HUDEP-2 (cell line): ENCODE measurements at regions not wholly inside any gene's neighbourhood (a gene's known extent, or its start where the extent isn't known, plus 50 kb on each side); places are given as distances from the start of the nearest gene placed in this dataset.

Experiments used
- DNase-seq, 76 experiments: peaks; one replicate each; lab custom pipeline; 2025; ENCODE audit not compliant: unreplicated experiment in 76 of 76; lab: John Stamatoyannopoulos, UW

DNA sequence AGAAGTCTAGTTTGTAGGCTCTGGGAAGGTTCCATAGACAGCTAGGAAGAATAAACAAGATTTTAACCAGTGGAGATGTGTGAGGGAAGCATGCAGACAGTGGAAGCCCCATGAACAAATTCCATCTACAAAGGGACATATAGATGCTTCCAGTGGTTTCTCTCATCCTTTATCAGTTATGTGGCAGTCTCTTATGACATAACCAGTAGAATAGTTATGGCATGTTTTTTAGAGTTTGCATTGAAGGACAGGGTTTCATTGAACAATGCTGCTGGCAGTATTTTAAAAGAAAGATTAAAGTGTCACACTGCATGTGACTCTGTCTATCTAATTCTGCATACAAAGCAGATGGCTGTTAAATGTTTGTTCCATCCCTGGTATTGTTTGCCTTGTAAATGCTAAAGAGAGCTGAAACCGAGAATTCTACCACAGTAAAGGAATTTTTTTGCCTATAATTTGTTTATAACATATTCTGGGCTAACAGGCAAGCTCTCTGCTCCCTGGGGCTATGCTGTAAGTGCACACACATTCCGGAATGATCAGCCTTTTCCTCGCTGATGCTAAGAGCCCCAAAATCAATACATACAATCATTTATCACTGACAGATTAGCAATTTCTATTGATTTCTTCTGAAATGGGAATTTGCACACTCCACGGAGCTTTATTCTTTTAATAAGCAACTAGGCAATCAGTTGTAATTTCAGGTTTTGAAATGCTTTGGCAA is 76.8 kb upstream of the PELI1 start:
- no peak for DNase-seq

DNA sequence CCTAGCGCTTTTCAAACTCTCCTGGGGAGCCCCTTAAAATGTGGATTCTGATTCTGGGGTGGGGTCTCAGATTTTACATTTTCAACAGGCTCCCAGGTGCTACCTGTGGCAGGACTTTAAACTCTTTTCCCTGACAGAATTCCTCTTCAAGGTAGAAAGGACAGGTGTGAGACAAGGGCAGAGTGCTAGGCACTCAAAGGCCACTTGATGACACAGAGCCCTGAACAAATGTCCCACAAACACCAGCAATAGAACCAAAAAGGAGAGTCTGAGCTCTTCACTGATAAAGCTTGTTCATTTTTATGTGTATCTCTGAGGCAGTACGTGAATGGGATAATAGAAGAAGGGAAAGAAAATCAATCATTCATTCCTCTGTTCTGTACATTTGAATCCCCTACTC is 77.7 kb upstream of the PELI1 start:
- DNase-seq = no peak

DNA sequence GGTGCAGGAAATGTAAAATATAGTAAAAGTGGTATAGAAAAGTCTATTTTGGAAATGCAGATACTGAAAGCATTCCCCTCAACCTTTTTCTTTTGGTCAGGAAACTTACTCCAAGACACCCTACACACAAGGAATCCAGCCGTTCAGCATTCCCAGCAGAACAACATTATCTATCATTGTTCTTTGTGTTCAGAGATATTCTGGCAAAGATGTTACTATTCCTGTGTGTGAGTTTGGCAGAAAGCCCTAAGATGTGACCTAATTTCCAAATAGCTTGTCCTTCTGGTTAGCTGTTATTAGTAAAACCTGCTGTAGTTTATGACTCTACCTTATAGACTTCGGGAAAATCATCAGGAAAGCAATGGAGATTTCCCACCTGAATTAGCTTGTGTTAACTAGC is 78.1 kb upstream of the PELI1 start:
- DNase-seq = no peak

DNA sequence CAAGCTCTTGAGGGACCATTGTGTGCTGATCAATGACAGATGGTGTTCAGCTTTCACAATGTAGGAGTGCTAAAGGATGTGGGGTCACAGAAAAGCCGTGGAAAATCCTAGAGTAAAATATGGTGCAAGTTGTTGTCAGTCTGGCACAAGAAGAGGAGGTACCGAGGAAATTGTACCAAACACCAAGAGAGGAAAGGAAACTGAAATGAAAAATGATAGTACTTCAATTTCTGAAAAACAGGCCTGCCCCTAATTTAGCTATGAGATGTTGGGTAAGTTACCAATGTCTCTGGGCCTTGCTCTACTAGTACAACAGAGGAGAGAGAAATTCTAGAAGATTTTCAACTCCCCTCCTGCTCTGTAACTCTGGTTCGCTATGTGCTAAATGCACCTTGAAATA is 78.8 kb upstream of the PELI1 start:
- no peak for DNase-seq

DNA sequence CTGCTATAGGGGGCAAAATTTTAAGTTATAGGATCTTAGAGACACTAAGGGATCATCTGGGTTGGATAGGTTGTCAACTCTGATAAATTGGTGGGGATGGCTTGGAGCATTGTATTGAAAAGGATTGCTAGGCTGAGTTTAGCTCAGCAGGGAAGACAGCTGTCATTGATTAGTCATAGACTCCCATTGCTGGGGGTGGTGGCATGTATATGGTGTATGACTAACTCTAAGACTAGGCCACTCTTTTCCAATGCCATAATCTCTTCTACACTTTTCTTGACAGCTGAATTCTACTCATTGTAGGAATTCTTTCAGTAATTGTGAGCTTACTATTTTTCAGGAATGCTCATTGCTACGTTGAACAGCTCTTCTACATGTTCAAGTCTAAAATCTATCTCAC is 81.3 kb upstream of the PELI1 start:
- no peak for DNase-seq

DNA sequence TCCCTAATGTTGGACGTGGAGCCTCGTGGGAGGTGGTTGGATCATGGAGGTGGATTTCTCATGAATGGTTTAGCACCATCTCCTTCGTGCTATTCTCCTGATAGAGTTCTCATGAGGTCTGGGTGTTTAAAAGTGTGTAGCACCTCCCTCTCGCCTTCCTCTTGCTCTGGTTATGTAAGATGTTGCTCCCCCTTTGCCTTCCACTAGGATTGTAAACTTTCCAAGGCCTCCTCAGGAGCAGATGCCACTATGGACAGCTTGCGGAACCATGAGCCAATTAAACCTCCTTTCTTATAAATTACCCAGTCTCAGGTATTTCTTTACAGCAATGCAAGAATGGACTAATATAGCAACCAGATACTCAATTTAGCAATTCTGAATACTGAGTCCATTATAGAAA is 82.4 kb upstream of the PELI1 start:
- no peak for DNase-seq

DNA sequence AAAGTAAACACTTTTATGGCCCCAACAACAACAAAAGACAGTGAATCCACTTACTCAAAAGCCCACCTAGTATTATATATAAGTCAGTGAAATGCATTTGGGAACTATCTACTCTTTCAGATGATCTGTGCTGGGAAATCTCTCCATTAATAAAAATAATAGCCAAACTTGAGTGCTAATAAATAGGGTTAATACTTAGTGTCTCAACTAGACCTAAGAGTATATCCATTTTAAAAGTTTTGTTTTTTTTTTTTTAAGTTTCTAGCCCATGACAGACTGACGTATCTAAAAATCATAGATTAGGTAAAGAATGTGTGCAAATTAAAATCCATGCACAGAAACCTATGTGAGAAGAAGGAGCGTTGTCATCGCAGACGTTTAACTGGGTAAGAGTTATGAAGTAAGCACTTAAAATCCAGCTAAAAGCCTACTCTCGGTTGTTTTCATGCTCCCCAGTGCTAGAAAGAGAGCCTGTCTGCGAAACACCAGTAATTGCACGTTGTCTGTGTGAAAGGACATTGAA is 83.4 kb upstream of the PELI1 start:
- DNase-seq = no peak

DNA sequence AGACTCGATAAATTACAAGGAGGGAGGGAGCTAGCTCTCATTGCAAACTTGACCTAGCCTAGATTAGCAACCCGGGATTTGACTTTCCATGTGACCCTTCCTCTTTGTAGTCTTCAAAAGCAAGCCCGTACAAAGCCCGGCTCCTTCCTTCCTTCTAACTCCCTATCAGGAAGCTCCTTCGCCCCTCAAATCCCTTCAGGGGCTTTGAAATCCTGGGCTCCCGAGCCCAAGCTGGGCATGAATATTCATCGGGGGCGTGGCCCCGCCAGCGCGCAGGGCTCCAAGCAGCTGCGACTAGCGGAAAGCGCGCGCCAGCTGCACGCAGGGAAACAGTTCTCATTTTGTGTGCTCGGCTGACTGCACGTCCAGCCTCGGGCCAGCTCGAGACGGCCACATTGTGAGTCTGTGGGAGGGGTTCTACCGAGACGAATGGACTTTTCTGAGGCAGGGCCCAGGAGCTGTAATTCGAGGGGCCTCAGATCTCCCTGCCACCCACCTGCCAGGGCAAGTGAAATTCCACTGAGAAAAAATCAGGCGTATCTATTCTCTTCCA is 84.0 kb upstream of the PELI1 start:
- peak in 2 of 76 experiments; percentile 2 to 4 for DNase-seq

DNA sequence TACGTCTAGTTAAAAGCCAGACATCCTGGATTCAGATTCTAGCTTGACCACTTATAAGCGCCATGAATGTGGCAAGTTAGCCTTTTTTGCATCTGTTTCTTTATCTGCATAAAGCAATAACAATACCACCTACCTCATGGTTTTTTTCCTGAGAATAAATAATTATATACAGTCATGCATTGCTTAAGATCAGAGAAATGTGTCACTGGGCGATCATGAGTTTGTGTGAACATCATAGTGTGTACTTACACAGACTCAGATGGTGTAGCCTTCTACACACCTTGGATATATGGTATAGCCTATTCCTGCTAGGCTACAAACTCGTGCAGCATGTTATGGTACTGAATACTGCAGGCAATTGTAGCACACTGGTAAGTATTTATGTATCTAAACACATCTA is 84.7 kb upstream of the PELI1 start:
- DNase-seq = no peak

DNA sequence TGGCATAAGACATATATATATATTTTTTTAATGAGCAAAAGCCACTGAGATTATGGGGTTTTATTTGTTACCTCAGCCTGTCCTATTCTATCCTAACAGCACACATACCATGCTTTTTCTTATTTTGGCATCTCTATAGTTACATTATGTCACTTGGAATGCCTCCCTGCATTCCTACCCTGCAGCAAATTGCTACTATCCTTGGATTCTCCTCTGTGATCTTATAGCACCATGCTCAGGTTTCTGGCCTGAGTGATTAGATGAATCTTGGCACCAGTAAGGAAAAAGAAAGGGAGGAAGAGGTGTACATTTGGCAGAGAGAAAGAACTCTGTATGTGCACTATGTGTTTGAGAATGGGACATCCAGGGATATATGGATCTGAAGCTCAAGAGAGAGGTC is 86.3 kb upstream of the PELI1 start:
- DNase-seq = no peak

DNA sequence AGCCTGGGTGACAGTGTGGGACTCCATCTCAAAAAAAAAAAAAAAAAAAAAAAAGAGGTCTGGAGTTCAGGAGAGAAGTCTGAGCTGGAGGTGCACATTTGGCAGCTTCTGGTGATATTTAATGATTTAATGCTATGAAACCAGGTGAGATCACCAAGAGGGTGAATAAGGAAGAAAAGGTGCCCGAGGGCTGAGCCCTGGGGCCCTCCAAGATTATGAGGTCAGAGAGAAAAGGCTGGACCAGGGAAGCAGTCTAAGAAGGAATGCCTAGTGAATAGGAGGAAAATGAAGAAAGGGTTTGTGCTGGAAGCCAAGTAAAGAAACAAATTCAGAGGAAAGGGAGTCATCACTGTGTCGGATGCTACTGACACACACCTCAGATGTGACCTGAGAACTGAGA is 88.0 kb upstream of the PELI1 start:
- no peak for DNase-seq

DNA sequence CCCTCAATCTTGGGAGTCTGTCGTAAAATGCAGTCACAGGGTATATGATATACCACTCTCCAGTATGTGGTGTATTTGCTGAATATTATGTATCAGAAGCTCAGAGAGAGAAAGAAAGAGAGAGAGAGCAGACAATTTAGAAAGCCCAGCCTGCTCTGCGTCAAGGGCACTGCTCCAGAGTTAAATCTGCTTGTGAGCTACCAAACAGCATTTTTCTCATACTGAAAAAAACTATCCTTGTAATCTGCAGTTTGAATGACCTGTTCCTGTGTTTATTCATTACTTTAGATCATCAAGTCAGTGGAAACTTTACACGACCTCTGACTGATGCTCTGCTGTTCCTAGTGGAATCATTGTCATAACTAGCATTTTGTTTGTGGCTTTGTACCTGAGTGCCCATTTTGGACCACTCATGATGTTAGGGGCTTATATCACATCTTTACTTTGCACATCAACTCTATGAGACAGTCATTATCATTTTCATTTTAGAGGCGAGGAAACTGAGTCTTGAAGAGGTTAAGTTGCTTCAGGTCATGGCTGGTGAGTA is 89.2 kb upstream of the PELI1 start:
- no peak for DNase-seq

DNA sequence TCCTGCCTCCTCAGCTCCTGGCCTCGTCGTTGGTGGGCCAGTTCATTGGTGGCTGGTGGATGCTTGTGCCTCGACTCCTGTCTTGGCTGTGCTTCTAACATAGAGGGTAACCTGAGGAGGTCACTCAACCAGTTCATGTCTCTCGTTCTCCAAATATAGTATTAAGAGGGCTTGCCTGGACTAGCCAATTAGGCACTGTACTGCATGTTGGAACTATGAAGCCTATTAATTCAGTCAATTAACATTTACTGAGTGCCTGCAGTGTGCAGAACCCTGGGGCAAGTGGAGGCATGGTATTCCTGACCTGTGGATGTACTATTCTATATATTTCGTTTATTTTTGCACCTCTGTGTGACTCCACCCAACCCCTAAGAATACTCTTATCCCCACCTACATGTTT is 89.9 kb upstream of the PELI1 start:
- no peak for DNase-seq

DNA sequence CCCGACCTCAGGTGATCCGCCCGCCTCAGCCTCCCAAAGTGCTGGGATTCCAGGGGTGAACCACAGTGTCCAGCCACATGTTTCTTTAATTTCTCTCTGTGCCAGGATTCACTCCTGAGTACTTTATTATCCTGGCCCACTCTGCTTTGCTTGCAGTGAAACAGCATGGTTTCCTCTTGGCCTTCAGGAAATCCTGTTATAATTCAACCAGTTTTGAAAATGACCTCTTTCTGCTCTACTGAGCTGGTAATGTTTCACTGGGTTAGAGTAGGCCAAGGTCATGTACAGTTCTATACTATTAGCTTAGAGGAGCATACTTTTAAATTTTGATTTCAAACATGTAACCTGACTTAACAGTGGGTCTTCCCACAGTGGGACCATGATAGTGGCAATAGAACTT is 90.6 kb upstream of the PELI1 start:
- DNase-seq = no peak

DNA sequence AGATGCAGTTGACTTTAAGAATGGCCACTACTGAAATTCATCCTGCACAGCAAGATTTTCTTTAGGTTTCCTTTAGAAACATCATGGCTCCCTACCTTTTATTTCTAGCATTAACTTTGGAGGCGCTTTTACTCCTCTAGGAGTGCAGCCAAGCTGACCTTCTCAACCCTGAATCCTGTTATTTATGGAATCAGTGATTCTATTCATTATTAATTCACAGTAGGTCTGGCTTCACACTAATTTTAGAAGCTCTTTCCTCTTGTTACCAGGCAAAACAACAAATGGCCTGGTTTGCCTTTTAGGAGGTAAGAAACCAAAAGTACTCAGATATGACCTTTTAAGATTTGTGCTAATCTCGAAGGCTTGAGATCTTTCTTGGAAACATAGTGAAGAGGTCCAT is 93.0 kb upstream of the PELI1 start:
- DNase-seq = no peak

DNA sequence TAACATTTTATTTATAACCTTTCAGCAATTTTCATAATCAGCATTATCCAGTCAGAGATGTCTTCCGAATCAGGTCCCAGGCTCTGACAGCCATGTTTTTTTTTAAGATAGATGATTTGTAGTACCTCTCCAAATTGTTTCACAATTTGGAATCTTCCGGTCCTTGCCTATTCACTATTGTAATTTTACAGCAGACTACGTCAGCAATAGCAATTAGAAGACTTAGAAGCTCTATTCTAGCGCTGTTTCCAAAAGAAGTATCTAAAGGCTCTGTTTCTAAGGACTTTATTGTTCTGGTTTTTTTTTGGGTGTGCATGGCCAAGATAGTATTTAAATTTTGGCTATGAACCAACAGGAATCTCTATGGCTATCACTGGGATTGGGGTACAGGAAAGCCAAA is 94.6 kb upstream of the PELI1 start:
- no peak for DNase-seq

DNA sequence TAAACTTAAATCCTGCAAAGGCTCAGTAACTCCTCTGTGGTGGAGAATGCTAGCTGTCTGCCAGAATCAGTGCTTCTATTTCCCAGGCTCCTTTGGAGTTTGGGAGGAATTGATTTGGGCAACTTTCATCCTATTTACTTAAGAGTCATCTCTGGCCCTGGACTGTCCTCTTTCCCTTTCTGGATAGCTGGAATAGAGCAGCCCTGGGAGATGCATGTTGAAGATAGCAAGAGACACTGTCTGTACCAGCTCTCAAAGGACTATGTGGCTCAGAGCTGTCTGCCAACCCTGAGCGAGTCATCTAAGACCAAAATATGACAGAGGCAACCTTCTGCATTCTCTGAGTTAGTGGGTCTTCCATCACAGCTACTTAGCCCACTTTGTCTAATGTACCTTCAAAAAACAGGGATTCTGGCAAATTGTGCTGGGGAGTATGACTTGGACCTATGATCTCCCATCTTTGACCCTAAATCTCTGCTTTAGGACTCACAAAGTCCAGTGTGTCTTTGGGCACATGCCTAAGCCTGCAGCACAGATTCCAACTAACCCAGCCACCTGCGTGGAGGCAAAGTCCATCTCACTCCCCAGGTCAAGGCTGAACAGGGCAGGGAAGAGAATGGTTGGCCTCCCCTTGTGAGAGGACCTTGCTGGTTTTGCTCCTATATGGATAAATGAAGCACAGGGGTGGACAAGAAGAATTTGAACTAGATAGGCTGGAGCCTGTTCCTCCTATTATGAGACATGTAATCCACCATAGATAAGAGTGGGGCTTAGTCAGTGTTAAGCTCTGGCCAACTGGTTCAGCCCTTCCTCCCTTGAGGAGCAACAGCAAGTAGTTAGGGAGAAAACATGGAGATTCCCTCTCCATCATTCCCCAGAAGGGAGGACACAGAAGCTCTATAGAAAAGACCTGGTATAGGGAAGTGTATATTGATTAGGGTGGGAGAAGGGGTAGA is 99.1 kb upstream of the PELI1 start:
- no peak for DNase-seq

DNA sequence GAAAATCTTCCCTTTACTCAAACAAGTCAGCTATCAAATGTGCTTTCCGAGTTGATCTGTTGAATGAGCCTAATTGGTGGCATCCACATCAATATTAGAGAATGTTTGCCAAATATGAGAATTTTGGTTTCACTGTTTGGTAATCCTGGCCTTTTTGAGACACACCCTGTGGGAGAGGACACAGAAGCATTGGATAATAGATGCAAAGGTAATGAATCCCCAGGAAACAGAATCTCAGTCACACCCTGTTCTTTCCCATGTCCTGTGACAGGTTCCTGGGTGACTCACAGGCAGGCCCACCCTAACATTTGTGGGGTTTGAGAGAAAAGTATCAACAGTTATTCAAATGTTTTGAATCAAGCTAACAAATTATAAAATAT is 99.8 kb upstream of the PELI1 start:
- no peak for DNase-seq

DNA sequence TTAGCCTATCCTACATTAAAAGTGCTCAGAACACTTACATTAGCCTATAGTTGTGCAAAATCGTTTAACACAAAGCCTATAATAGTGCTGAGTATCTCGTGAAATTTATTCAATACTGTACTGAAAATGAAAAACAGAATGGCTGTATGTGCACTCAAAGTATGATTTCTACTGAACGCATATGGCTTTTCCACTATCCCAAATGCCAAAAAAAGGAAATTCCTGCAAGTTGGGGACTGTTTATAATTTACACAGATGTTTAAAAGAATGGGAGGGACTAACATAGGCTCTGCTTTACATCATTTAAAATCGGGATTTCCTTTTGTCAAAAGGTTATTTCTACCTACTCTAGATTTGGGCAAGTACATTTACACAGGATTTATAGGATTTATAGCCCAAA is 101.4 kb upstream of the PELI1 start:
- DNase-seq = no peak

DNA sequence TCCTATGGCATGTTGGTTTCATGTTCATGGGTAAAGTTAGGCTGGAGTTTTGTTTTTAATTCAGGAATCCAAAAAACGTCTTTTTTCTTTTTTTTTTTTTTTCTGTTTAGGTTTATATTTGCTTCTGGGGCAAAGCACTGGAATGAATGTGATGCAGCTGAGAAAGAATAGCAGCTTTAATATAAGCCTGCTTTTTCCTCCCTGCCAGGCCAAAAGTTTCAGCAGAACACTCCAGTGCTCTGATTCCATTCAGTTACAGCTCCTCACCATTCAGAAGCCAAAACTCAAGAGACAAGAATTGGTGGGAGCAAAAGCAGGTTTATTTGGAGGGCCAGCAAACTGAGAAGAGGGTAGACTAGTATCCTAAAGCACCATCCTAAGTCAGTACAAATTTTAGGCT is 102.7 kb upstream of the PELI1 start:
- DNase-seq = no peak

DNA sequence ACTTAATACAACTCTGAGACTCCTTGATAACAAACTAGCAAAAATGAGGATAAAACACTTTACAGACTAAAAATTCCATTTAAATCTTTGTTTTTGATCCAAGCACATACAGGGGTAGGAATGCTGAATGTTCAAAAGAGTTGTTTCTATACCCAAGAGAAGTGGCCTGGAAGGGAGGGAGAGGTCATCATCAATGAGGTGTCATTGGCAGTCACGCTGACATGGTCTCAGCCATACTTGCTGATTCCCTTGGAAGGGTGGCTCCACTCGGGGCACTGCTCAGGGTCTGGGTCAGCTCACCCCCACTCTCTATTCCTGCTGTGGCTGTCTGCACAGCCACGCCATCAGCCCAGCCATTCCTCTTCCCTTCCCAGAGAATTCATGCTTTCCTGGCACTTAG is 105.2 kb upstream of the PELI1 start:
- DNase-seq = no peak
